K562 (cell line): ENCODE measurements at regions not wholly inside any gene's neighbourhood (a gene's known extent, or its start where the extent isn't known, plus 50 kb on each side); places are given as distances from the start of the nearest gene placed in this dataset.

Experiments used
- CEBPG ChIP-seq, 3 experiments: fragments of 200-800 bp in 1 of 3; sonication (Bioruptor generic) in 1 of 3; sonication (generic) in 1 of 3; formaldehyde crosslinking in 1 of 3; IDR thresholded peaks in 2 of 3; conservative IDR thresholded peaks in 1 of 3; 2 replicates each; pipeline versions ENCODE4 v1.6.1 to v1.8.0; 2016 to 2022; ENCODE audit warnings: missing compliant biosample characterization in 2 of 3, missing genetic modification characterization in 2 of 3, mild to moderate bottlenecking in 1 of 3, missing genetic modification reagents in 1 of 3
- FOS ChIP-seq: IDR thresholded peaks from 3 replicates; pipeline ENCODE4 v1.6.1; 2011; ENCODE audit not compliant: insufficient read length; ENCODE audit errors: extremely low read depth
- FOXA3 ChIP-seq, 2 experiments: fragments of 450-650 bp in 1 of 2; sonication (generic) in 1 of 2; formaldehyde crosslinking; IDR thresholded peaks in 1 of 2; conservative IDR thresholded peaks in 1 of 2; 2 replicates each; pipeline versions ENCODE4 v1.4.0 to v1.8.0; 2020 to 2022; ENCODE audit warnings: mild to moderate bottlenecking in 2 of 2, missing genetic modification reagents in 1 of 2
- ILF3 ChIP-seq: fragments of 450-650 bp; IDR thresholded peaks from 2 replicates; pipeline ENCODE4 v1.6.1; 2018; ENCODE audit warnings: antibody characterized with exemption, mild to moderate bottlenecking, moderate library complexity, borderline replicate concordance
- JUN ChIP-seq, 2 experiments: sonication (generic) in 1 of 2; formaldehyde crosslinking in 1 of 2; IDR thresholded peaks; 2 replicates each; pipeline versions ENCODE4 v1.6.1 to v1.8.0; 2012 to 2022; ENCODE audit warnings: borderline replicate concordance in 2 of 2, mild to moderate bottlenecking in 2 of 2, improper control_type of control experiment in 1 of 2, low read depth in 1 of 2, low read length in 1 of 2, missing genetic modification reagents in 1 of 2
- NFYB ChIP-seq: IDR thresholded peaks from 2 replicates; pipeline ENCODE4 v1.6.1; 2011; ENCODE audit warnings: mild to moderate bottlenecking, moderate library complexity; ENCODE audit not compliant: insufficient read length; ENCODE audit errors: extremely low read depth
- PCBP1 ChIP-seq: fragments of 200-400 bp; formaldehyde crosslinking; IDR thresholded peaks from 2 replicates; pipeline ENCODE4 v1.6.1; 2018; ENCODE audit warnings: mild to moderate bottlenecking, low read depth, low read length; ENCODE audit not compliant: poor library complexity, severe bottlenecking
- RAD21 ChIP-seq, 2 experiments: fragments of 250-450 bp in 1 of 2; fragments of 450-650 bp in 1 of 2; sonication (Bioruptor Pico) in 1 of 2; formaldehyde crosslinking in 1 of 2; IDR thresholded peaks in 1 of 2; conservative IDR thresholded peaks in 1 of 2; 2 replicates each; pipeline versions ENCODE4 v1.4.0 to v1.8.0; 2020 to 2022; ENCODE audit warnings: mild to moderate bottlenecking in 2 of 2, moderate library complexity in 1 of 2
- SMARCA4 ChIP-seq: fragments of 450-650 bp; IDR thresholded peaks from 2 replicates; pipeline ENCODE4 v1.6.1; 2016
- SP1 ChIP-seq: sonication (generic); formaldehyde crosslinking; IDR thresholded peaks from 2 replicates; pipeline ENCODE4 v1.8.1; 2022; ENCODE audit warnings: mild to moderate bottlenecking, missing genetic modification reagents
- STAG1 ChIP-seq: sonication (generic); formaldehyde crosslinking; IDR thresholded peaks from 2 replicates; pipeline ENCODE4 v1.5.0; 2020; ENCODE audit warnings: missing genetic modification reagents, borderline replicate concordance
- THRB ChIP-seq: fragments of 450-650 bp; formaldehyde crosslinking; conservative IDR thresholded peaks from 2 replicates; pipeline ENCODE4 v1.4.0; 2022; ENCODE audit warnings: mild to moderate bottlenecking, missing genetic modification characterization
- ZBTB12 ChIP-seq: fragments of 250-450 bp; sonication (Bioruptor Pico); IDR thresholded peaks from 2 replicates; pipeline ENCODE4 v1.4.0; 2020
- ZNF232 ChIP-seq: sonication (generic); formaldehyde crosslinking; IDR thresholded peaks from 2 replicates; pipeline ENCODE4 v1.8.0; 2022; ENCODE audit warnings: mild to moderate bottlenecking, missing genetic modification reagents
- ZNF311 ChIP-seq: fragments of 250-450 bp; sonication (Bioruptor Pico); IDR thresholded peaks from 2 replicates; pipeline ENCODE4 v1.4.0; 2020; ENCODE audit warnings: mild to moderate bottlenecking, moderate library complexity
- ZNF347 ChIP-seq: fragments of 450-650 bp; formaldehyde crosslinking; IDR thresholded peaks from 2 replicates; pipeline ENCODE4 v1.4.0; 2020; ENCODE audit warnings: low read depth, mild to moderate bottlenecking, moderate library complexity
- ZNF609 ChIP-seq: sonication (generic); formaldehyde crosslinking; IDR thresholded peaks from 2 replicates; pipeline ENCODE4 v1.8.1; 2023; ENCODE audit warnings: missing genetic modification reagents, mild to moderate bottlenecking, borderline replicate concordance
- ZNF644 ChIP-seq: fragments of 200-800 bp; sonication (Bioruptor generic); IDR thresholded peaks from 2 replicates; pipeline ENCODE4 v1.6.1; 2016; ENCODE audit warnings: low read depth, missing genetic modification characterization, missing compliant biosample characterization

GRCh38 chr12:64560396-64561301, 49.6 kb upstream of the RASSF3 start (continued):
- no peak for TF ChIP-seq ZNF232 (CRISPR knock-in tag)
- no peak for TF ChIP-seq ZNF347 (CRISPR knock-in tag)
- TF ChIP-seq PCBP1: no peak
- no peak for TF ChIP-seq FOS
- TF ChIP-seq THRB (CRISPR knock-in tag): no peak
- no peak for TF ChIP-seq ZBTB12 (CRISPR knock-in tag)
- TF ChIP-seq ZNF644 (tag): no peak
- TF ChIP-seq NFYB: no peak
- TF ChIP-seq ZNF311 (CRISPR knock-in tag): no peak
- 0 out of 2 replicates have a peak, but pooled peaks have one; percentile 19 for TF ChIP-seq SMARCA4
- TF ChIP-seq ILF3: no peak
- TF ChIP-seq ZNF609 (CRISPR knock-in tag): no peak
- no peak for TF ChIP-seq SP1 (CRISPR knock-in tag)
- TF ChIP-seq RAD21 (CRISPR knock-in tag; conservative IDR thresholded peaks at IDR 0.05 in 1 of 2, IDR thresholded peaks at IDR 0.05 in 1 of 2): no peak
- TF ChIP-seq JUN (IDR thresholded peaks at IDR 0.05; ENCODE audit: borderline replicate concordance, low read depth, low read length): 0 out of 2 replicates have a peak, but pooled peaks have one; percentile 12
- TF ChIP-seq JUN (CRISPR knock-in tag; IDR thresholded peaks at IDR 0.05; ENCODE audit: borderline replicate concordance): no peak
- TF ChIP-seq STAG1 (CRISPR knock-in tag): no peak
- TF ChIP-seq CEBPG (CRISPR knock-in tag; IDR thresholded peaks at IDR 0.05): no peak
- TF ChIP-seq CEBPG (tag; conservative IDR thresholded peaks at IDR 0.05 in 1 of 2, IDR thresholded peaks at IDR 0.05 in 1 of 2): peak in 1 of 2 experiments; percentile 74; a peak in 2 of 4 replicates
- peak in 1 of 2 experiments; percentile 71; a peak in 2 of 4 replicates for TF ChIP-seq FOXA3 (CRISPR knock-in tag; conservative IDR thresholded peaks at IDR 0.05 in 1 of 2, IDR thresholded peaks at IDR 0.05 in 1 of 2)
